GM23338 (cell line): ENCODE measurements at regions not wholly inside any gene's neighbourhood (a gene's known extent, or its start where the extent isn't known, plus 50 kb on each side); places are given as distances from the start of the nearest gene placed in this dataset.

Experiments used
- CTCF ChIP-seq, 2 experiments: fragments of 200-600 bp in 1 of 2; sonication (generic) in 1 of 2; conservative IDR thresholded peaks; 2 replicates each; pipeline versions ENCODE4 v1.5.1 to v1.6.1; 2016 to 2017; ENCODE audit warnings: antibody characterized with exemption in 2 of 2, low read depth in 2 of 2, mild to moderate bottlenecking in 2 of 2, moderate library complexity in 1 of 2
- EZH2 ChIP-seq: fragments of 200-600 bp; sonication (generic); IDR thresholded peaks from one replicate; pipeline ENCODE4 v1.8.0; 2017; ENCODE audit warnings: antibody characterized with exemption, mild to moderate bottlenecking, low read depth; ENCODE audit not compliant: unreplicated experiment
- EZH2phosphoT487 ChIP-seq: fragments of 200-600 bp; sonication (generic); IDR thresholded peaks from one replicate; pipeline ENCODE4 v1.8.1; 2018; ENCODE audit warnings: antibody characterized with exemption; ENCODE audit not compliant: unreplicated experiment

DNA sequence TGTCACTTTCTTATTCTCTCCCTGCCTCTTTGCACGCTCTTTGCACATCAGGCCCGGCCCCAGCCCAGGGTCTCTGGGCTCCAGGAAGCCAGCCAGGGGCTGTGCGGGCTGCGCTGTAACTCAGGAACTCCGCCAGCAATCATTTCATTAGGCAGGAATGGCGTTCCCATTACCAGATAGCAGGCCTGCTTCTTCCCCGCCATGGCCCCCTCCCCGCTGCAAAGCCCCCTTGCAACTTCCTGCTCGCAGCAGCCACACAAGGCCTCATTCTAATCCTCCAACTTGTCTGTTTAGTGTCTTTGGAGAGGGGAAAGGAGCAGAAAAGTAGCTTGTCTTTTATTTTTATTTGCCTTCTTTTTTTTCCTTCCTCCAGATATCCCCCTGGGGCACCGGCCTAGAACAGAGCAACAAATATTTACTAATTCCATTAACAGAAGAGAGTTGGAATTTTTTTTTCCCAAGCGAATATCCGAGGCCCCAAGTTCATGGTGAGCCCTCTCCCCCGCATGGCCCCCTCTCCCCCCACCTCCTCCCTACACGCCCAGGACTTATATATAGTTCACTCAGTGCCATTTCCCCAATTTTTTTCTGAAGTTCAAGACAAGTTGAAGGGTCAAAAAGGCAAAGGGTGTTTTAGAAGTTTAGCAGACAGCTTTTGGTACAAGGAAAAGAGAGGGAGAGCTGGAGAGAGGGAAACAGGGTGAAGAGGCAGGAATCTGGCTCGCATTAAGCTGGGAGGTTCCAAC is 329.4 kb upstream of the TBX3 start:
- TF ChIP-seq CTCF (conservative IDR thresholded peaks at IDR 0.05; ENCODE audit: low read depth in 2 of 2) (no peak), EZH2 (no peak), EZH2phosphoT487 (no peak)
